Endothelial cell of umbilical vein (primary cell): ENCODE measurements at regions not wholly inside any gene's neighbourhood (a gene's known extent, or its start where the extent isn't known, plus 50 kb on each side); places are given as distances from the start of the nearest gene placed in this dataset.

Experiments used
- BruUV-seq: library from RNA; stranded (reverse); fragments of 400-500 nt; replicated peaks from 2 replicates; lab custom pipeline; 2021; lab: Mats Ljungman, UMichigan
- CTCF ChIA-PET: fragments of 300-600, 350-600 bp; sonication (Branson Sonifier 250); formaldehyde crosslinking; loops from one replicate; lab custom pipeline; 2021; ENCODE audit warnings: antibody characterized with exemption, inconsistent platforms; lab: Charles Lee
- POLR2A ChIA-PET: fragments of 300-600, 350-600 bp; sonication (Branson Sonifier 250); formaldehyde crosslinking; loops from one replicate; lab custom pipeline; 2021; ENCODE audit warnings: antibody characterized with exemption, inconsistent platforms; lab: Charles Lee
- DNase-seq: peaks from one replicate; pipeline ENCODE4 v3.0.0-alpha.2; 2011; ENCODE audit warnings: low read depth, low spot score
- FAIRE-seq: peaks from 2 replicates; lab custom pipeline; 2011; peaks lifted over from hg19 to GRCh38; lab: Jason Lieb, UNC
- H2AFZ ChIP-seq: 2 replicates; pipeline ENCODE4 v1.6.0; 2012; ENCODE audit warnings: low read depth, low read length, control low read depth, inconsistent platforms
- H3K27ac ChIP-seq: 2 replicates; pipeline ENCODE4 v1.5.1; 2011; ENCODE audit warnings: low read depth, mild to moderate bottlenecking, control low read depth, low read length, moderate library complexity; ENCODE audit not compliant: insufficient read depth
- H3K27me3 ChIP-seq, 2 experiments: 2 replicates each; pipeline versions ENCODE4 v1.6.0 to v1.6.1; 2011; ENCODE audit warnings: low read length in 2 of 2, mixed read lengths in 1 of 2; ENCODE audit not compliant: control insufficient read depth in 2 of 2, insufficient read depth in 2 of 2
- H3K36me3 ChIP-seq, 2 experiments: 2 replicates in 1 of 2; 3 replicates in 1 of 2; pipeline ENCODE4 v1.5.1; 2011; ENCODE audit warnings: low read length in 2 of 2, mild to moderate bottlenecking in 1 of 2, moderate library complexity in 1 of 2; ENCODE audit not compliant: control insufficient read depth in 2 of 2, insufficient read depth in 2 of 2; ENCODE audit errors: extremely low read depth in 1 of 2
- H3K4me1 ChIP-seq: 3 replicates; pipeline ENCODE4 v1.5.1; 2011; ENCODE audit warnings: mild to moderate bottlenecking, low read length; ENCODE audit not compliant: control insufficient read depth, insufficient read depth; ENCODE audit errors: extremely low read depth
- H3K4me2 ChIP-seq: 2 replicates; pipeline ENCODE4 v1.6.1; 2011; ENCODE audit warnings: low read length, control low read depth, mixed read lengths; ENCODE audit not compliant: insufficient read depth
- H3K4me3 ChIP-seq, 3 experiments: fragments of 200-600 bp in 1 of 3; sonication (generic), shearing (Covaris generic) in 1 of 3; replicated peaks in 1 of 3; 2 replicates each; pipeline ENCODE4 v1.5.1; 2011 to 2016; ENCODE audit warnings: control low read depth in 3 of 3, low read length in 3 of 3, mild to moderate bottlenecking in 2 of 3, inconsistent platforms in 1 of 3, low read depth in 1 of 3, moderate library complexity in 1 of 3; ENCODE audit not compliant: insufficient read depth in 1 of 3
- H3K79me2 ChIP-seq: 2 replicates; pipeline ENCODE4 v1.6.0; 2012; ENCODE audit warnings: low read length, inconsistent platforms; ENCODE audit not compliant: control insufficient read depth, insufficient read depth
- H3K9ac ChIP-seq: replicated peaks from 2 replicates; pipeline ENCODE3; 2011; ENCODE audit warnings: low read length, control low read depth; ENCODE audit not compliant: insufficient read depth; ENCODE audit errors: extremely low read depth
- H3K9me1 ChIP-seq: replicated peaks from 3 replicates; pipeline ENCODE4 v1.6.0; 2011; ENCODE audit warnings: mild to moderate bottlenecking, low read length; ENCODE audit not compliant: control insufficient read depth, insufficient read depth; ENCODE audit errors: extremely low read depth
- H3K9me3 ChIP-seq: replicated peaks from 2 replicates; pipeline ENCODE4 v1.5.1; 2012; ENCODE audit warnings: low read length, inconsistent platforms; ENCODE audit not compliant: control insufficient read depth, insufficient read depth
- H4K20me1 ChIP-seq: replicated peaks from 2 replicates; pipeline ENCODE3; 2011; ENCODE audit warnings: mild to moderate bottlenecking, low read length; ENCODE audit not compliant: control insufficient read depth, insufficient read depth; ENCODE audit errors: extremely low read depth
- CTCF ChIP-seq, 2 donors: IDR thresholded peaks; 1 replicate in 1 of 2; 2 replicates in 1 of 2; pipeline ENCODE4 v1.5.1; 2011; ENCODE audit warnings: low read length in 2 of 2, mild to moderate bottlenecking in 2 of 2, moderate library complexity in 2 of 2, control low read depth in 1 of 2, inconsistent platforms in 1 of 2, low read depth in 1 of 2; ENCODE audit not compliant: insufficient read depth in 1 of 2; ENCODE audit errors: extremely low read depth in 1 of 2
- EZH2 ChIP-seq: IDR thresholded peaks from 2 replicates; pipeline ENCODE4 v1.6.1; 2012; ENCODE audit warnings: borderline replicate concordance, low read depth, mild to moderate bottlenecking, moderate library complexity, low read length, inconsistent platforms; ENCODE audit not compliant: severe bottlenecking
- FOS ChIP-seq: IDR thresholded peaks from 2 replicates; pipeline ENCODE4 v1.6.1; 2011; ENCODE audit warnings: mild to moderate bottlenecking, low read length, moderate library complexity, borderline replicate concordance; ENCODE audit not compliant: insufficient read depth
- GATA2 ChIP-seq: IDR thresholded peaks from 2 replicates; pipeline ENCODE4 v1.7.0; 2011; ENCODE audit warnings: low read depth, mild to moderate bottlenecking, moderate library complexity, mixed read lengths, low read length; ENCODE audit not compliant: insufficient read length, insufficient read depth
- JUN ChIP-seq: IDR thresholded peaks from 2 replicates; pipeline ENCODE4 v1.6.1; 2011; ENCODE audit warnings: borderline replicate concordance, low read depth; ENCODE audit not compliant: insufficient read length, insufficient read depth
- MAX ChIP-seq: IDR thresholded peaks from 2 replicates; pipeline ENCODE4 v1.6.1; 2011; ENCODE audit not compliant: insufficient read depth, insufficient read length
- MYC ChIP-seq: IDR thresholded peaks from one replicate; pipeline ENCODE4 v1.6.1; 2011; ENCODE audit warnings: mild to moderate bottlenecking, low read depth, low read length
- POLR2A ChIP-seq: IDR thresholded peaks from 2 replicates; pipeline ENCODE4 v1.6.1; 2012; ENCODE audit warnings: low read depth, mild to moderate bottlenecking, control low read depth, low read length
- POLR2AphosphoS5 ChIP-seq: IDR thresholded peaks from 2 replicates; pipeline ENCODE4 v1.6.1; 2012; ENCODE audit warnings: low read depth, mild to moderate bottlenecking, control low read depth, low read length, moderate library complexity; ENCODE audit not compliant: insufficient read depth
- dilution Hi-C: fragments of 300-500 bp; cut with MboI; formaldehyde crosslinking; loops from one replicate; pipeline ENCODE4 v1.15.0; 2019; ENCODE audit warnings: low sequenced_read_pairs; ENCODE audit not compliant: extremely low pct_ligation_motif_present
- intact Hi-C: fragments of 100-400 bp; cut with micrococcal nuclease; formaldehyde crosslinking; loops from one replicate; pipeline ENCODE4 v1.10.0; 2022

- Histone ChIP-seq H3K9me1 (no peaks in the 10 kb centered on the region), H3K9me3 (no peaks in the 10 kb centered on the region), H3K4me1 (no peaks in the 10 kb centered on the region), H3K4me2 (no peak overlapping the region), H3K9ac (no peak overlapping the region), H3K27me3 (no peaks in the 10 kb centered on the region), H3K36me3 (no peaks in the 10 kb centered on the region), H3K4me3 (no peak overlapping the region), H3K79me2 (no peaks in the 10 kb centered on the region), H4K20me1 (no peaks in the 10 kb centered on the region), H3K27ac (no peak overlapping the region), H2AFZ (no peak overlapping the region)
- DNase-seq (no peak), FAIRE-seq (no peak)
- no peak for TF ChIP-seq EZH2
- TF ChIP-seq CTCF (IDR thresholded peaks at IDR 0.05; ENCODE audit: extremely low read depth in 1 of 2, insufficient read depth in 1 of 2, low read depth in 1 of 2, low read length in 2 of 2), result no peak
- no peak for TF ChIP-seq GATA2
- no peak for TF ChIP-seq FOS
- no peak for TF ChIP-seq MAX
- TF ChIP-seq JUN, result no peak
- TF ChIP-seq POLR2A, result no peak
- no peak for TF ChIP-seq MYC
- no peak for TF ChIP-seq POLR2AphosphoS5
- ChIA-PET POLR2A (no interaction called here), CTCF (no interaction called here)
- BruUV-seq, result no TSS peak
- dilution Hi-C loops, result no loop called here
- intact Hi-C loops, result no loop called here
Observed at GRCh38 chr7:51517187-51517586, 200.6 kb upstream of the COBL start.
